GM10266 (cell line): ENCODE measurements at regions not wholly inside any gene's neighbourhood (a gene's known extent, or its start where the extent isn't known, plus 50 kb on each side); places are given as distances from the start of the nearest gene placed in this dataset.
"Not testable (repeated sequence)": the region's sequence is repeated elsewhere in the genome, so short reads cannot be mapped to it uniquely, and the experiment has no call there.

Source experiments
- DNase-seq: peaks from one replicate; pipeline ENCODE4 v3.0.0; 2012; ENCODE audit errors: extremely low spot score
- CTCF ChIP-seq: IDR thresholded peaks from 2 replicates; pipeline ENCODE4 v1.5.1; 2012; ENCODE audit warnings: mild to moderate bottlenecking, low read depth; ENCODE audit not compliant: control insufficient read depth, insufficient read depth; ENCODE audit errors: missing control alignments

GRCh38 chr12:105534068-105534467 is 203.6 kb downstream of the C12orf75 start:
- DNase-seq: no peak
- TF ChIP-seq CTCF: no peak

DNA sequence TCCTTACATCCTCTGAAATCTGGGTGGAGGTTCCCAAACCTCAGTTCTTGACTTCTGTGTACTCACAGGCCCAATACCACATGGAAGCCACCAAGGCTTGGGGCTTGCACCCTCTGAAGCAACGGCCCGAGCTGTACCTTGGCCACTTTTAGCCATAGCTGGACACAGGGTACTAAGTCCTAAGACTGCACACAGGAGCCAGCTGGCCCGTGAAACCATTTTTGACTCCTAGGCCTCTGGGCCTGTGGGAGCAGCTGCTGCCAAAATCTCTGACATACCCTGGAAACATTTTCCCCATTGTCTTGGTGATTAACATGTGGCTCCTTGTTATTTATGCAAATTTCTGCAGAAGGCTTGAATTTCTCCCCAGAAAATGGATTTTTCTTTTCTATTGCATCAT is 204.5 kb downstream of the C12orf75 start:
- DNase-seq: not testable (repeated sequence)

GRCh38 chr12:105538880-105539279 is 208.4 kb downstream of the C12orf75 start:
- no peak for DNase-seq
- TF ChIP-seq CTCF: no peak

DNA sequence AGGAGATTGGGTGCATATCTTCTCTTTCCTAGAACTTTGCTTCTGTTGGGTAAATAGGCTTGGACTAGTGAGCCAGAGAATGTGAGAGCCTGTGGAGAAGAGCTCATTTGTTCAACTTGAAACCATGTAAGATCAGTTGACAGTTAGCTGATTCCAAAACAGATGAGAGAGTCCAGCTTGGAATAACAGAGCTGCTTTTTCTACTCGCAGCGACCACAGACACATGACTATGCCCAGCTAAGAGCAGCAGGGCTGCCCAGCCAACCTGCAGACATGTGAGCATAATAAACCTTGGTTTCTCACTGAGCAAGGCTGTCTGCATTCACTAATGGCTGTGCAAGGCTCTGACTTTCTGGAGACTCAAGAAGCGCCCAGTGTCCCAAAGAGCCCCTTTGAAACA is 209.2 kb downstream of the C12orf75 start:
- DNase-seq: no peak
- TF ChIP-seq CTCF: no peak

DNA sequence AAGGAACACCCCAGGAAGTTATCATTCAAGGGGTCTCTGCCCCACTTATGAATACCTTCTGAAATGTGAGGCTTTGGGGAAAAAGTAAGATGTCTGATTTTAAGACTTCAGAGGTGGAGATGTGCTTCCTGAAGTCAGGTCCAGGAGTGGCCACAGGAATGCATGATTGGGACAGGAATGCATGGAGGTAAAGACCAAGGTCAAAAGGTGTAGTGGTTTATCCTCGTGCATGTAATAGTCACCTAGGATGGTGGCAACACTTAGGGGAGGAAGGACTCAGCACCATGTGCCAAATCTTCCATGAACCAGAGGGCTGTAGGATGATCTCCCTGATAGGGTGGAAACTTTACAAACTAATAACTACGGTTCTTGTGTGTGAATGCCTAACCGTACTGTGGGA is 217.3 kb downstream of the C12orf75 start:
- TF ChIP-seq CTCF: no peak
- no peak for DNase-seq

GRCh38 chr12:105548626-105549025 is 218.1 kb downstream of the C12orf75 start:
- DNase-seq: no peak
- no peak for TF ChIP-seq CTCF

GRCh38 chr12:105552056-105552455 is 221.6 kb downstream of the C12orf75 start:
- no peak for DNase-seq
- TF ChIP-seq CTCF: no peak

DNA sequence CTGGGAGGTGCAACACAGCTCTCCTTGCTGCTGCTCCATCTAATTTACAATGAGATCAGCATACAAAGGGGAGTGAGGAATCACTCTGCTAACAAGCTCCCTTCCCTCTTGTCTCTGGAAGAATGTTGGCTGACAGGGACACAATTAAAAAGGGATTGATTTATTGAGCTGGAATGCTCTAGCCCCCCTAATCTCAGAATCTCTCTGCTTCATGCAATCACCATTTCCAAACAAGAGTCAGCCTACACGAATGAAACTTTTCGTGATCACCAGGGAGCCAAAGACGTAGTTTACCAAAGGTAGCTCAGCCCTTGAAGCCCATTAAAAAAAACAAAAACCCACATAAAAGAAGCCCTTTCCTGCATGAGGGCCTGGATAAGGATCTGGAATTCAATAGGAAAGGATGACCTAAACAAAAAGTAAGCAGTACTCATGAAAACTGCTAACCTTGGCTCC is 223.8 kb downstream of the C12orf75 start:
- no peak for TF ChIP-seq CTCF

More for the DNA sequence above, 223.8 kb downstream of the C12orf75 start:
- no peak for DNase-seq
